Pancreas (tissue), 10 donors: ENCODE measurements at regions not wholly inside any gene's neighbourhood (a gene's known extent, or its start where the extent isn't known, plus 50 kb on each side); places are given as distances from the start of the nearest gene placed in this dataset.
"Not testable (repeated sequence)": the region's sequence is repeated elsewhere in the genome, so short reads cannot be mapped to it uniquely, and the experiment has no call there.

ENCODE experiments used
- ATAC-seq, 4 donors: fragments of 200-7000 bp; cut with Tn5 transposase; one replicate each; pipeline versions ENCODE4 v1.8.0 to v1.9.1; 2020; ENCODE audit warnings: mild to moderate bottlenecking in 4 of 4, moderate library complexity in 4 of 4
- DNase-seq, 6 donors: peaks; one replicate each; pipeline ENCODE4 v3.0.0-alpha.2; 2020
- FAIRE-seq: peaks from 2 replicates; lab custom pipeline; 2012; peaks lifted over from hg19 to GRCh38; lab: Jason Lieb, UNC
- H3K27ac ChIP-seq, 4 donors: fragments of 200-600 bp; sonication (generic); 1 replicate in 3 of 4; 2 replicates in 1 of 4; pipeline versions ENCODE4 v1.5.0 to v1.8.0; 2020
- H3K27me3 ChIP-seq, 4 donors: fragments of 200-600 bp; one replicate each; pipeline ENCODE4 v1.8.0; 2021
- H3K36me3 ChIP-seq, 3 donors: fragments of 200-600 bp; sonication (generic) in 1 of 3; one replicate each; pipeline versions ENCODE4 v1.5.0 to v1.8.0; 2020 to 2021
- H3K4me1 ChIP-seq, 3 donors: fragments of 200-600 bp; one replicate each; pipeline ENCODE4 v1.8.0; 2021
- H3K4me3 ChIP-seq, 4 donors: fragments of 200-600 bp; sonication (generic) in 2 of 4; one replicate each; pipeline versions ENCODE4 v1.5.0 to v1.8.0; 2020 to 2021
- H3K9me3 ChIP-seq, 4 donors: fragments of 200-600 bp; one replicate each; pipeline ENCODE4 v1.8.0; 2021
- WGBS, 2 donors: extraction: QIAGEN DNeasy Blood & Tissue Kit; methylation state at CpG; one replicate each; pipeline ENCODE4 v1.1.7; 2013; 5-methylcytosine and 5-hydroxymethylcytosine counted together
- intact Hi-C, 3 donors: fragments of 100-400 bp; cut with DNase I; formaldehyde crosslinking; loops; one replicate each; pipeline versions ENCODE4 v1.11.1 to v1.14.2; 2022
- TF ChIP-seq, protein P1 (sequence below), 4 donors: fragments of 200-600 bp; sonication (generic) in 3 of 4; IDR thresholded peaks; one replicate each; pipeline versions ENCODE4 v1.5.0 to v1.8.0; 2021; ENCODE audit warnings: antibody characterized with exemption in 4 of 4
- donor health status: healthy with polysubstance abuse.
- donor health status: DM: no; HTN: no; CAD: no; lungs with moderate emphysema.
- donor health status: DM: no; HTN: no; CAD: no.
- donor health status: control.
- donor health status: control.
- donor health status: Bipolar disorder and iron deficiency.
- donor health status: DM: yes; HTN: yes; CAD: no.
- donor health status: DM: no; HTN: no; CAD: no.
- donor health status: DM: no; HTN: no; CAD: no.
- donor health status: DM: yes; HTN: yes; CAD: no.

DNA sequence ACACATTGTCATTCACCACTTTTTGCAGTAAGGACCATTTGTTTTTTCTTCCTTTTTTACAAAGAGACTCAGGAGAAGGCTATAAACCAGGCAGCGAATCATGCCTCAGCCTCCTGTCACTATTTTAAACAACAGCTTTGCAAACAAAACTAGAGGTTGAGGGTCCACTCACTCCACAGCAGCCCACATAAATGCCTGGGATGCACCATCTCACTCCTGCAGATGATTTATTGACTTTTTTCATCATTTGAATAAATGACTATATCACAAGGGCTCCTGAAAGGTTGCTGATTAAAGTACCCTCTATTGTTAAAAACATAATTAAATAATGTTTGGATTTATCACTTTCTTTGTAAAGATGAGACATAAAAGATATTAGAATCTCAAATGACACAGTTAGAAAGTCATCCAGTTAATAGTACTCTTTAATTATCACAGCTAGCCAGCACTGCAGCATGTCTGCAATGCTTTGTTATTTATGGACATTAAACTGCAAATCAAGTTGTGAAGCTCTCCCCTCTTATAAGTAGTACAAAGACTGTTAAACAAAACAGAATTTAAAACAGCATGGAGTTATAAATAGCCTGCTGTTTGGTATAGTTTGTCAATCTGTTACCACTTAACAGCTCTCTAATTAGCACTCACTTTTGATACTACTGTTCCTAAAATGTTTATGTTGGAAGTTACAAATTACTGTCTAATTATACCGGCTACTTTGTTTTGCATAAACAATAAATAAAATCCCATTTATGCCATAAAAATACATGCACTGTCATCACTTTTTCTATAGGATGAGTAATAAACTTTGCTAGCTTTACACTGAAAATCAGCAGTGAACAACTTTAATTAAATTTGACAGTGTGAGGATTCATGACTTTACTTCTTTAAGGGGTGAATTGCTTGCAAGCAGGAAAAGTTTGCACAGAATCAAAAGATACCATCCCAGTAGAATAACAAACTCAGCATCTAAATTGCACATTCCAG, 853.2 kb downstream of the UQCRFS1 start:
- Histone ChIP-seq H3K4me3 (no peak overlapping the region), H3K36me3 (no peaks in the 10 kb centered on the region), H3K27ac (no peak overlapping the region), H3K27me3 (no peaks in the 10 kb centered on the region), H3K9me3 (no peaks in the 10 kb centered on the region), H3K4me1 (no peaks in the 10 kb centered on the region)
- WGBS, 2 donors: 62 to 80% methylated on average over 2 of the region's 2 CpGs
- intact Hi-C loops: no loop called here
- no peak for ATAC-seq
- no peak for FAIRE-seq
- DNase-seq: no peak
- TF ChIP-seq, protein P1, sequence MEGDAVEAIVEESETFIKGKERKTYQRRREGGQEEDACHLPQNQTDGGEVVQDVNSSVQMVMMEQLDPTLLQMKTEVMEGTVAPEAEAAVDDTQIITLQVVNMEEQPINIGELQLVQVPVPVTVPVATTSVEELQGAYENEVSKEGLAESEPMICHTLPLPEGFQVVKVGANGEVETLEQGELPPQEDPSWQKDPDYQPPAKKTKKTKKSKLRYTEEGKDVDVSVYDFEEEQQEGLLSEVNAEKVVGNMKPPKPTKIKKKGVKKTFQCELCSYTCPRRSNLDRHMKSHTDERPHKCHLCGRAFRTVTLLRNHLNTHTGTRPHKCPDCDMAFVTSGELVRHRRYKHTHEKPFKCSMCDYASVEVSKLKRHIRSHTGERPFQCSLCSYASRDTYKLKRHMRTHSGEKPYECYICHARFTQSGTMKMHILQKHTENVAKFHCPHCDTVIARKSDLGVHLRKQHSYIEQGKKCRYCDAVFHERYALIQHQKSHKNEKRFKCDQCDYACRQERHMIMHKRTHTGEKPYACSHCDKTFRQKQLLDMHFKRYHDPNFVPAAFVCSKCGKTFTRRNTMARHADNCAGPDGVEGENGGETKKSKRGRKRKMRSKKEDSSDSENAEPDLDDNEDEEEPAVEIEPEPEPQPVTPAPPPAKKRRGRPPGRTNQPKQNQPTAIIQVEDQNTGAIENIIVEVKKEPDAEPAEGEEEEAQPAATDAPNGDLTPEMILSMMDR (IDR thresholded peaks at IDR 0.05): no peak

DNA sequence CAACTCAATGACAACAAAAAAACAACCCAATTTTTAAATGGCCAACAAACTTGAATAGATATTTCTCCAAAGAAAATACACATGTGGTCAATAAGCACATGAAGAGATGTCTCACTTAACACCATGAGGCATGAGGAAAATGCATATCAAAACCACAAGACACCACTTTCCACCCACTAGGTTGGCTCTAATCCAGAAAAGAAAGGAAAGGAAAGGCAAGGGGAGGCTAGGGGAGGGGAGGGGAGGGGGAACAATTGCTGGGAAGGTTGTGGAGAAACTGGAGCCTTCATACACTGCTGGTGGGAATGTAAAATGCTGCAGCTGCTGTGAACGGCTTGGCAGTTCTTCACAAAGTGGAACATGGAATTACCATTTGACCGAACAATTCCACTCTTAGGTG, 854.3 kb downstream of the UQCRFS1 start:
- H3K27me3 ChIP-seq: no peaks in the 10 kb centered on the region
- no peak for DNase-seq
- WGBS, 2 donors: 61 to 66% methylated on average over 2 of the region's 2 CpGs
- no peak for ATAC-seq
- H3K9me3 ChIP-seq: no peaks in the 10 kb centered on the region
- intact Hi-C loops: no loop called here
- no peak overlapping the region for H3K4me3 ChIP-seq
- H3K4me1 ChIP-seq: no peaks in the 10 kb centered on the region
- TF ChIP-seq, protein P1 (IDR thresholded peaks at IDR 0.05): no peak
- no peak for FAIRE-seq
- H3K27ac ChIP-seq: no peak overlapping the region
- no peaks in the 10 kb centered on the region for H3K36me3 ChIP-seq

DNA sequence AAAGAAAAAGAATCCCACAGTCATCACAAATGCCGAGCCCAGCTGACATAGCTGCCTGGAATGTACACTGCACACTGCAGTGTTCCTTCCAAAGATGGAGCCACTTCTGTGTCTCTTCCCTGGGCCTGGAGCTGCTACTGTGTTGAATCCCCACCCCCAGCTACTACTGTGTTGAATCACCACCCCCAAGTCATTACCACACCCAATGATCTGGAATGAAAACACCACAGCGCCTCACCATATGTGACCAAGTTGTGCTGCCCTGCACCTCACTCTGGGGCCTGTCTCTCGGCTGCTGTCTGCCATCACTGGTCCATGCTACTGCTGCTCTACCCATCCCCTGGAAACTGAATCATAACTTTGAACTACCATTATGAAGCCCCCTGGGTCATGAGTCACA, 861.2 kb downstream of the UQCRFS1 start:
- DNase-seq (no peak), FAIRE-seq (no peak), ATAC-seq (no peak)
- no peak overlapping the region for H3K27ac ChIP-seq
- no peaks in the 10 kb centered on the region for H3K36me3 ChIP-seq
- WGBS, 2 donors: 67 to 84% methylated on average over 3 of the region's 3 CpGs
- intact Hi-C loops: no loop called here
- TF ChIP-seq, protein P1 (IDR thresholded peaks at IDR 0.05): no peak
- no peaks in the 10 kb centered on the region for H3K4me1 ChIP-seq
- no peaks in the 10 kb centered on the region for H3K27me3 ChIP-seq
- H3K4me3 ChIP-seq: no peak overlapping the region
- no peaks in the 10 kb centered on the region for H3K9me3 ChIP-seq

DNA sequence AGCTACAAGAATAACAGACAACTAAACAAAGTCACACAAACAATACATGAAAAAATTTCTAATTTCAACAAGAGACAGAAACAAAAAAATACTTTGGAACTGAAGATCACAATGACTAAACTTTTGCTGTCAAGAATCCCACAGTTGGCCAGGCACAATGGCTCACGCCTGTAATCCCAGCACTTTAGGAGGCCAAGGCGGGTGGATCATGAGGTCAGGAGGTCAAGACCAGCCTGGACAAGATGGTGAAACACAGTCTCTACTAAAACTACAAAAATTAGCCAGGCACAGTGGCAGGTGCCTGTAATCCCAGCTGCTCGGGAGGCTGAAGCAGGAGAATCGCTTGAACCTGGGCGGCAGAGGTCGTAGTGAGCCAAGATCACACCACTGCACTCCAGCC, 861.6 kb downstream of the UQCRFS1 start:
- H3K4me3 ChIP-seq, FAIRE-seq, intact Hi-C loops, ATAC-seq, H3K27ac ChIP-seq, H3K9me3 ChIP-seq, DNase-seq, H3K4me1 ChIP-seq, H3K36me3 ChIP-seq, H3K27me3 ChIP-seq: not testable (repeated sequence)
- WGBS, 2 donors: 85 to 98% methylated on average over 6 of the region's 6 CpGs

DNA sequence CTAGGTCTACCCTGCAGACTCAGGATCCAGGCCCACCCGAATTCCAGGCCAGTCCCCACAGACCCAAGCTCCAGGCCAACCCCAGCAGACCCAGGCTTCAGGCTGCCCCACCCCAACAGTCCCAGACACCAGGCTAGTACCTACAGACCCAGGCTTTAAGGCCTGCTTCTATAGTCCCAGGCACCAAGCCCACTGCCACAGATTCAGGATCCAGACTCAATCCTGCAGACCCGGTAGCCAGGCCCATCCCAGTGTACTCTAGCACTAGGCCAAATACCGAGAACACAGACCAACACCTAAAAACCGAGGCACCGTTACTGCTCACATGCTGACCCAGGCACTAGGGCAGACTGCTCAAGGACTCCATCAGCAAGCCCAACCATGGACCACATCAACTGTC, 862.3 kb downstream of the UQCRFS1 start:
- H3K27me3 ChIP-seq: no peaks in the 10 kb centered on the region
- FAIRE-seq (no peak), DNase-seq (no peak), ATAC-seq (no peak)
- WGBS, 2 donors: 79% methylated on average over 5 of the region's 5 CpGs
- intact Hi-C loops: no loop called here
- no peaks in the 10 kb centered on the region for H3K9me3 ChIP-seq
- no peak overlapping the region for H3K4me3 ChIP-seq
- H3K36me3 ChIP-seq: no peaks in the 10 kb centered on the region
- H3K4me1 ChIP-seq: no peaks in the 10 kb centered on the region
- H3K27ac ChIP-seq: no peak overlapping the region
- TF ChIP-seq, protein P1 (IDR thresholded peaks at IDR 0.05): no peak
